ENCODE measurements at regions not wholly inside any gene's neighbourhood (a gene's known extent, or its start where the extent isn't known, plus 50 kb on each side); places are given as distances from the start of the nearest gene placed in this dataset.
A peak's percentile ranks its signal among the peaks of the same experiment; 100 is the strongest.

DNA sequence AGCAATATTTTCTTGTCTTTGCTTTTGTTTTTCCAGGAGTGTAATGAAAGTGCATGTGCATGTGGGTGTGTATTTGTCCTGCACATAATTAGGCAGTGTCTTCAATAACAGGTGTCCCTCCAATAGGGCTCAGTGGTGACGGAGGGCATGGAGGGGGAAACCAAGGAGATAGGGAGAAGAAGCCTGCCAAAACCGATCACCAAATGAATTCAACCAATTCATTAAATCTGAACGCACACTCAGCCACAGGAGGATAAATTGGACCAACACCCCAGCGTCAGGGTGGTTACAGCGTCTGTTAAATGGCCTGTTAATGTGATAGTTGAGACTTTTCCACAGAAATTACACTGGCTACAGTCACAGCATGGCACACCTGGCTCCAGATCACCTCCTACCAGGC, 527.6 kb downstream of the CD83 start:
- TF ChIP-seq, protein P1, sequence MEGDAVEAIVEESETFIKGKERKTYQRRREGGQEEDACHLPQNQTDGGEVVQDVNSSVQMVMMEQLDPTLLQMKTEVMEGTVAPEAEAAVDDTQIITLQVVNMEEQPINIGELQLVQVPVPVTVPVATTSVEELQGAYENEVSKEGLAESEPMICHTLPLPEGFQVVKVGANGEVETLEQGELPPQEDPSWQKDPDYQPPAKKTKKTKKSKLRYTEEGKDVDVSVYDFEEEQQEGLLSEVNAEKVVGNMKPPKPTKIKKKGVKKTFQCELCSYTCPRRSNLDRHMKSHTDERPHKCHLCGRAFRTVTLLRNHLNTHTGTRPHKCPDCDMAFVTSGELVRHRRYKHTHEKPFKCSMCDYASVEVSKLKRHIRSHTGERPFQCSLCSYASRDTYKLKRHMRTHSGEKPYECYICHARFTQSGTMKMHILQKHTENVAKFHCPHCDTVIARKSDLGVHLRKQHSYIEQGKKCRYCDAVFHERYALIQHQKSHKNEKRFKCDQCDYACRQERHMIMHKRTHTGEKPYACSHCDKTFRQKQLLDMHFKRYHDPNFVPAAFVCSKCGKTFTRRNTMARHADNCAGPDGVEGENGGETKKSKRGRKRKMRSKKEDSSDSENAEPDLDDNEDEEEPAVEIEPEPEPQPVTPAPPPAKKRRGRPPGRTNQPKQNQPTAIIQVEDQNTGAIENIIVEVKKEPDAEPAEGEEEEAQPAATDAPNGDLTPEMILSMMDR (IDR thresholded peaks at IDR 0.05) = no peak
- no peak for TF ChIP-seq POLR2A (IDR thresholded peaks at IDR 0.05)
- H3K4me3 ChIP-seq = no peak overlapping the region
- H3K9me3 ChIP-seq = no peaks in the 10 kb centered on the region
- H3K27me3 ChIP-seq = no peaks in the 10 kb centered on the region
- no peak for DNase-seq
- H3K27ac ChIP-seq = no peak overlapping the region
- intact Hi-C loops (cut with DNase I; ENCODE audit: low total_unique reads) = no loop called here
- H3K36me3 ChIP-seq (ENCODE audit: low read depth, missing control alignments) = no peaks in the 10 kb centered on the region
- H3K4me1 ChIP-seq = no peaks in the 10 kb centered on the region
- WGBS, 2 donors = 65 to 78% methylated on average over 5 of the region's 5 CpGs

DNA sequence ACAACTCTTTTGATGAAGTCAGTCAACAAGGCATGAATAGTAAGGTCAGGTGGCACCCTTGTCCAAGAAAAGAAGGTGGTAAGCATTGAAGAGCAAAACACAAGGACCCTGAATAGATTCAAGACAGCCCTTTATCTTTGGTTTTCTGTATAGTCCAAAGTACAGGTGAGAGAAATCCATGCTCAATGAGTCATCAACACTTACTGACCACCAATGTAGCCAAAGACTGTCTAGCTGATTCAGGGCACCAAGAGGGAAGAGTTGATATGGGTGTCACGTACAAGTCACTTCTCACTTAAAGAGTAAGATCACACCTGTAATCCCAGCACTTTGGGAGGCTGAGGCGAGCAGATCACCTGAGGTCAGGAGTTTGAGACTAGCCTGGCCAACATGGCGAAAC, 528.3 kb downstream of the CD83 start:
- 69 to 94% methylated on average over 3 of the region's 3 CpGs for WGBS, 2 donors
- no peaks in the 10 kb centered on the region for H3K27me3 ChIP-seq
- H3K9me3 ChIP-seq = no peaks in the 10 kb centered on the region
- TF ChIP-seq, protein P1 (IDR thresholded peaks at IDR 0.05) = no peak
- no peak for TF ChIP-seq POLR2A (IDR thresholded peaks at IDR 0.05)
- H3K27ac ChIP-seq = no peak overlapping the region
- no peak overlapping the region for H3K4me3 ChIP-seq
- intact Hi-C loops (cut with DNase I; ENCODE audit: low total_unique reads) = no loop called here
- no peak for DNase-seq
- H3K36me3 ChIP-seq (ENCODE audit: low read depth, missing control alignments) = no peaks in the 10 kb centered on the region
- H3K4me1 ChIP-seq = no peaks in the 10 kb centered on the region

DNA sequence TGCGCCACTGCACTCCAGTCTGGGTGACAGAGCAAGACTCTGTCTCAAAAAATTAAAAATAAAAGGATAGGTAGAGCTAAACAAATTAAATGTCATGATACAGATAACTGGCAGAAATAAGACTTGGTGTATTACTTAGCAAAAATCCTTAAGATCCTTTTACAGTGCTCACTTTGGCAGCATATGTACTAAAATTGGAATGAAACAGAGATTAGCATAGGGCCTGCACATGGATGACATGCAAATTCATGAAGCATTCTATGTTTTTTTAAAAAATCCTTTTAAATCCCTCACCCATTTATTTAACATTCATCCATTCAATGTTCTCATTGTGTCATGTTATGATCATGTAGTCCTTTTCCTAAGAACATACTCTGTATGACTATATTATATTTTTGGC, 528.8 kb downstream of the CD83 start:
- intact Hi-C loops (cut with DNase I; ENCODE audit: low total_unique reads) = no loop called here
- 95 to 100% methylated on average over 1 of the region's 1 CpG for WGBS, 2 donors
- no peak for DNase-seq
- Histone ChIP-seq H3K36me3 (ENCODE audit: low read depth, missing control alignments) (no peaks in the 10 kb centered on the region), H3K4me1 (no peaks in the 10 kb centered on the region), H3K27me3 (no peaks in the 10 kb centered on the region), H3K27ac (no peak overlapping the region), H3K9me3 (no peaks in the 10 kb centered on the region), H3K4me3 (no peak overlapping the region)
- TF ChIP-seq, protein P1 (IDR thresholded peaks at IDR 0.05) = no peak
- no peak for TF ChIP-seq POLR2A (IDR thresholded peaks at IDR 0.05)

DNA sequence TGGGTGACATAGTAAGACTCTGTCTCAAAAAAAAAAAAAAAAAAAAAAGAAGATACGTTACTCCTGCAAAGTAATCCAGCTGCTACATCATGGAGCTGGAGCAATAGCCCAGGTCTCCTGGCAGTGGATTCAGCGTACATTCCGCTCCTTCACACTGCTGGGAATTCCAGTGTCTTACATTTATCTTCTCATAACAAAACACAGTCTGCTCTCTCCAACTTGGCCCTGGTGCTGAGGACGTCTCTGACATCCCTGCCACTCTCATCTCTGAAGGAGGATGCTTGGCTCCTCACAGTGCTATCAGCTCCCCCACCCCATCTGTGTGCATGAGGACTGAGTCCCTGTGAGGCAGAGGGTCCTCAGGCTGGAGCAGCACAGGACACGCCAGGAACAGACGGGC, 529.8 kb downstream of the CD83 start:
- no peak overlapping the region for H3K27ac ChIP-seq
- WGBS, 2 donors = 45 to 61% methylated on average over 6 of the region's 6 CpGs
- peak; percentile 70 for DNase-seq

GRCh38 chr6:14652536-14652935, 535.0 kb downstream of the CD83 start:
- no peaks in the 10 kb centered on the region for H3K9me3 ChIP-seq
- TF ChIP-seq POLR2A (IDR thresholded peaks at IDR 0.05) = no peak
- intact Hi-C loops (cut with DNase I; ENCODE audit: low total_unique reads) = no loop called here
- H3K27ac ChIP-seq = no peak overlapping the region
- no peak overlapping the region for H3K4me3 ChIP-seq
- no peak for DNase-seq
- H3K4me1 ChIP-seq = no peaks in the 10 kb centered on the region
- H3K36me3 ChIP-seq (ENCODE audit: low read depth, missing control alignments) = no peaks in the 10 kb centered on the region
- no peaks in the 10 kb centered on the region for H3K27me3 ChIP-seq

More for the DNA sequence above, 529.8 kb downstream of the CD83 start:
- no peaks in the 10 kb centered on the region for H3K27me3 ChIP-seq
- H3K9me3 ChIP-seq = no peaks in the 10 kb centered on the region
- no peaks in the 10 kb centered on the region for H3K36me3 ChIP-seq (ENCODE audit: low read depth, missing control alignments)
- no peak overlapping the region for H3K4me3 ChIP-seq
- TF ChIP-seq POLR2A (IDR thresholded peaks at IDR 0.05) = no peak
- TF ChIP-seq, protein P1 (IDR thresholded peaks at IDR 0.05) = no peak
- no peaks in the 10 kb centered on the region for H3K4me1 ChIP-seq
- intact Hi-C loops (cut with DNase I; ENCODE audit: low total_unique reads) = no loop called here
